GM21825 (cell line): ENCODE measurements at regions not wholly inside any gene's neighbourhood (a gene's known extent, or its start where the extent isn't known, plus 50 kb on each side); places are given as distances from the start of the nearest gene placed in this dataset.

ENCODE experiments used
- ATAC-seq: cut with Tn5 transposase; IDR thresholded peaks from one replicate; pipeline ENCODE4 v1.9.1; 2021; ENCODE audit warnings: mild to moderate bottlenecking, moderate library complexity; ENCODE audit not compliant: unreplicated experiment

DNA sequence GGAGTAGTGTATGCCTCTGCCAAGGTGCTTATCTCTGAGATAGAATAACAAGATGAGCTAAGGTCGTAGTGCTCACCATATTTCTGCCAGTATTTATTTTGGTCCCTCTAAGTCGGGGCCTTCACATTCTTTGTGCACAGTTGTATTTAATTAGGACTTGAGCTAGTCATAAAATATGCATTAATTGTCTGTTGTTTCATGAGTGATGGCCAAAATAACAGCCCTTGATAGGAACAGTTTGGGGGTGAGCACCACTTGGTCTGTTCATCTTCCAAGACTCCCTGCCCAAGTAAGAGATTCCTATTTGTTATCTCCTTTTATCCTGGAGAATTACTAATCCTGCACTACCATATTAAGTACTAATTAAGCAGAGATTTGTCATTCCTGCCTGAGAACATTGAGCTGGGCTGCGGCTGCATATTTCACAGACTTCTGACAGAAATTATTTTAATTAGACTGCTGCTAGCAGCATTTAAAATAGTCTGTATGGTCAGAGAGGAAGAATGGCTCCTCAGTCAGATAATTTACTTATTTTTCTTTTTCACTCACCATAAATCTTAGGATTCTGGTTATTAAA, 435.1 kb downstream of the MTX2 start:
- no peak for ATAC-seq

DNA sequence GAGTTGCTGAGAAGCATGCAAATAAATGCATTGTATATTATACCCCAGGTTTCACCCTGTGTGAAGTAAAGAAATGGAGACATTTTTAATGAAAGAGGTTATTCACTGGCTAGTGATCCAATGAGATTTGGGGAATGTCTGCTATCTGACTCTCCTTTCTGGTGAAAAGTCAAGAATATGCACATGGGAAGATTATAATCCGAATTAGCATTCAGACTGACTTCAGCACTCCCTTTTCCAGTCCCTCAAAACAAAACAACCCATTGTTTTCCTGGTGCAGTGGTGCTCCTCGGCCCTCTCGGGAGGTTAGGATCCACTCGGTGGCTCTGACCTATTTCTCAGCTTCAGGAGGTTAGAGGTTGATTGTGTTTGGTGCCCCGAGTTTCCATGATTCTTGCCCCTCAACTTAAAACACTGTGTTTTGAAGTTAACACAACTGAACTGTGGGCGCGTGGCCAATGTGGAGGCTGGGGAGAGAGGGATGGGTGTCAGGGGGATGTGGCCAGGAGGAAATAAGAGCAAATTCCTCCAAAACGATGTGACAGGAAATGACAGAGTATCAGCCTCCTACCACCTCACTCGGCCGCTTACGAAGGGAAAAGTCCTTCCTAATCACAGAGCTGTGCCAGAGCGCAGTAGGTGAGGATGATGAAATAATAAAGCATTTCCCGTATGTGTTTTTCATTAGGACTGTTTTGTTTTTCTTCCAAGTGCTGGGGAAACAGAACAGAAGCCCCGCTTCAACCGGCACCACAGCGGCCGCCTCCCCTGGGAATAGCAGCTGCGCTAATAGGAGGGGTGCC, 440.1 kb downstream of the MTX2 start:
- ATAC-seq: no peak

DNA sequence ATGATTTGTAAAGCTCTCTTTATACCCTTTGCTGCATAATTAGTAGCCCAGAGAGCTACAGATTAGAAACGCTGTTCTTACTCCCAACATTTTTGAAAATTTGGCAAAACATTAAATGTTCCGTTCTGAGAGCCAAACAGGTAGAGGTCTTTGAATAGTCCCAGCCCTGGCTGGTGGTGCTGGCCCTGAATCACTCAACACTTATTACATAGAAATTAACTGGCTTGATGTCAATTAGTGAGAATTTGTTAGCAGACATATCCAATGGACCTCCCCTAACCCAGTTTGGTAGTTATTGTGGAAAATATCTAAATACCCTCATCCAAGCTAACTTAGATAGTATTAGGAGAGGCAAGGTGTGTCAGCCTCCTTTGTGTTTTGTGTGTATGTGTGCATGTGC, 440.7 kb downstream of the MTX2 start:
- no peak for ATAC-seq

DNA sequence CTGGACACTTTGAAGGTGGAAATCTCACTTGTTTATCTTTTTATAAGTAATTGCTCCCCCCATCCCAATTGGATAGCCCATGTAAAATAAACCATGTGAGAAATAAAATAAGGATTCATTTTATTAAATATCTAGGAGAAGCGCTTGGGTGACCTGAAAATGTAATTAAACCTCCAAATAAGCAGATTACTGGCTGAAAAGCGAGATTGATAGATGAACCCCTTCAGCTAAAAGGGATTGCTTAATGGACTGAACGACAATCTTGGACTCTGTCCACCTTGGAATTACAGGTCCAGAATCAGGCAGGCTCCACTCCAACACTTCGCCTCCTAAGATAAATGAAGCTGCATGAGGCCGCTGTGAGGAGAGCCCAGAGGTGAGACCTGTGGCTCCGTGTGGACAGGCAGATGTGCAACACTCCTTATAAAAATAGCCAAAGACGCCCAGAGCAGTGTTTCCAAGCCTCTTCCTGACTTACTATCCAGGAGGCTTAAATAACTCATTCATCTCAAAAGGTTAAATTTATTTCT, 441.5 kb downstream of the MTX2 start:
- ATAC-seq: no peak

DNA sequence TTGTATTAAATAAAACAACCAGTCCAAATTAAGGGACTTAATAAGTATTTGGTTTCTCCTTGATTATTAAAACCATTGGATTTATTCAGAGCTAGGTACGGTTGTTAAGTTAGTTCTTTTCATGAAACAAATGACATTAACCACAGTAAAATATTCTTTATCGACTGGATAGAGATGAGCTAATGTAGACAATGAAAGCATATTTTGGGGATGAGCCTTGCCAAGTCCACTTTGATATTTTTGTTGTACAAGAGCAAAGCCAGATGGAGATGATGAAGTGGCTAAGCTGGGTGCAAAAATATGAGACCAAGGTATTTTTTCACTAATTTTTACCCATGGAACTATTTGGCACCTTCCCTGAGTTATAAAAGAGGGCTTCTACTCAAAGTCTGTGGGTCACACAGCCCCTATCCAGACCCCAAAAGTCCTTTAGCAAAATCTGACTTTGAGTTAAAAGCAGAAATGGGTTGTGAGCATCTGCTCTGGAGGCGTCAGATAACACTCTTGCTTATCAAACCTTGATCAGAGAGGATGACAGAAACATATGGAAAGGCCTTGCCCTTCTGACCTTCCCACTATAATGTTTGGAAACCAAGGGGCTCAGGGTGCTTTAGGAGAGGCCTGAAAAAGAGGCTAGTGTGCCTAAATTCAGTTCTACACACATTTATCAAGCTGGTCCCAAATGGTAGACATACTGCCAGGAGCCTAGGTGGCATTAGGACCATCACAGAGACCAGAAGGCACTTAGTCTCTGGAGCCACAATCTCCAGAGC, 456.8 kb downstream of the MTX2 start:
- no peak for ATAC-seq

DNA sequence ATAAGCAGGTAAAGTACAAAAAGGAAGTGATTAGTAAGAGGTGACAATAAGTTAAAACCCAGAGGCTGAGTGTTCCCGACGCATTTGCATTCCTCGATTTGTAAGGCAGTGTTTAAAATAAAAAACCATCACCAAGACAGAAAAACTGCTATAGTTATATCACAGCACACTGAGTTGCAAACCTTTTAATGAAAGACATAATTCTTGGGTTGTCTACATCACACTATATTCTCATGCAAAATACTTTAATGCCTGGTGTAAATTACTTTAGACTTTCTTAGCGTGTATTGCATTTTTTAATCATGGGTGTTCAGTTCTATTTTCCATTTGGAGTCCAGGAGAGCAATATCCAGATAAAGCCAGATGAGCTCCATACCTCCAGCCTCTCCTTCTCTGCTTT, 458.5 kb downstream of the MTX2 start:
- no peak for ATAC-seq

DNA sequence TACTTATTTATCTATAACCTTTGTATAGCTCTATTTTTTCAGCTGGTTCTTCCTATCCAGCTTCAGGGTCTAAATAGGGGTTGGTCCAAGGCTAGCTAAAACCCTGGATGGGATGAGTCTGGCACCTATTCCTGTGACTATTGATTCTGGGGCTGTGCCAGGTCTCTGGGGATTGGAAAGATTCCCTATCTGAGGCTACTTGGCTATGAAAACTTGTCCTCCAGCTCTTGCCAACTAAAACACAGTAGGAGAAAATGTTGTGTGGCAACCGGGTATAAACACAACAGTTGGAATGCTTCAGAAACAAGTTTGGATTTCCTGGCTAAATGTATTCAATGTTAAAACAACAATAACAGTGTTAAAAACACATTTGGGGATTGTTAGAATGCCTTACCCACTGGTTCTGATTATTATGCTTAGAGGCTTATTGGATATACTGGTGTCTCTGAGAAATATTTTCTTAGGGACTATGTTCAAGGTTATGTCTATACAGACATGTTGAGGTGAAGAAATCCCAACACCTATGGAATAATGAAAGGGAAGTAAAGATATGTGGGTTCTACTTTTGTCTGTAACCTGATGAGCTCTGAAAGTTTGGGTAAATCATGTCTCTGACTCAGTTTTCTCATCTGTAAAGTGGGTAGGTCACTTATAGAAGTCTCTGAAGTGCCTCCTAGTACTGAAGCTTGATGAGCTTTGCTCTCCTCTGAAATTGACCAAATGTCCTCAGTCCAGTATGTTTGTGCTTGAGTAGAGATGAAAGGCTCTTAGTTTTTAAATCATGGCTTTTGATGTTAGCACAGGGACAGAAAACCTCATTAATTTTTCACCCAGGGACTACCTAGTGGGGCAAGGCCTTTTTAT, 460.7 kb downstream of the MTX2 start:
- no peak for ATAC-seq

DNA sequence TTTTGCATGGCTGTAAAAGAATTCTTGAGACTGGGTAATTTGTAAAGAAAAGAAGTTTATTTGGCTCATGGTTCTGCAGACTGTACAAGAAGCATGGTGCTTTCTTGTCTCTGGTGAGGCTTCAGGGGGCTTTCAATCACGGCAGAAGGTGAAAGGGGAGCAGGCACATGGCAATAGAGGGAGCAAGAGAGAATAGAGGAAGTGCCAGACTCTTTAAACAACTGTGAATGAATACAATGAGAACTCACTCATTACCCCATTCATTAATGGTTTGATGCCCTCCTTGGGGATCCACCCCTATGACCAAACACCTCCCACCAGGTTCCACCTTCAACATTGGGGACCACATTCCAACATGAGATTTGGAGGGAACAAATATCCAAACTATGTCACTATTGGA, 463.5 kb downstream of the MTX2 start:
- no peak for ATAC-seq

DNA sequence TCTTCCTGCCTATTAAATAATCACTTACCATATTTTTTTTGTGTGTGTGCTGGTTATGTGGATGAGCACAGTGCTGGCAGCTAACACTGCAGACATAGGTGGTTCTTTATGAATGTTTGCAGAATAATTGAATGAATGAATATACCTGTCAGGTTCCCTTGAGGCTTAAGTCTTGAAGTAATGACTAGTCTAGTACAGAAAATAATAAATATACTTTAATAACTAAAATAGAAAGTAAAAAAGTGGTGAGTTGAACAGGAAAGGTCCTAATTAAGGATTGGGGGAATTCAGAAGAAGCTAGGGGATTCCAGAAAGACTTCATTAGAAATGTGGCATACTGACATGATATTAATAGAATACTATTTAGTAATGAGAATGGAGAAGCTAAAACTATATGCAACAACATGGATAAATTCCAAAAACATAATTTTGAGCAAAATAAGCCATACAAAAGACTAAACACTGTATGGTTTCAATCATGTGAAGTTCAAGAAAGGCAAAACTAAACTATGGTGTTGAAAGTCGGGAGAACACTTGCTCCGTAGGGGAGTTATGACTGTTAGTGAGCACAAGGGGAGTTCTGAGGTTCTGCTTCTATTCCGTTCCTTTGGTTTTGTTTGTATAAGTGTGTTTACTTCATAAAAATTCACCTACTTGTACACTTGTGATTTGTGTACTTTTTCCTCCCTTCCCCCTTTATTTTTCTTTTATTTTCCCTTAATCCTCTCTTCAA, 464.6 kb downstream of the MTX2 start:
- no peak for ATAC-seq

DNA sequence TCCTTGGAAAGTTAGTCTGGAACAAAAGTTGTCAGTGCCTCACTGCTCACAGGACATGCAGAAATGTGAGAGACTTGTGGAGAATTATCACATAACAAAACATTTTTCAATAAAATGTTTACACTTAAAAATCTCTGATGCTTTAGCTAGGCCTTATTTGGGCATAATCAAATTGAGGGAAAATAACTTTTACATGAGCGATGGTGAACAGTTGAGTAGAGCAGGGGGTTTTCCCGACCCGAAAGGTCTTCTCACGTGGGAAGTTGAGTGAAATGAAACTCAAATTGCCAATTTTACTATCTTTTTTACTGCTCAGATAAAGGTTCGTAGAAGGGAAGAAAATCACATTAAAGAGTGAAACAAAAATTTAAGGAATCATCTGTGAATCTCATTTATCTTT, 465.6 kb downstream of the MTX2 start:
- ATAC-seq: no peak

DNA sequence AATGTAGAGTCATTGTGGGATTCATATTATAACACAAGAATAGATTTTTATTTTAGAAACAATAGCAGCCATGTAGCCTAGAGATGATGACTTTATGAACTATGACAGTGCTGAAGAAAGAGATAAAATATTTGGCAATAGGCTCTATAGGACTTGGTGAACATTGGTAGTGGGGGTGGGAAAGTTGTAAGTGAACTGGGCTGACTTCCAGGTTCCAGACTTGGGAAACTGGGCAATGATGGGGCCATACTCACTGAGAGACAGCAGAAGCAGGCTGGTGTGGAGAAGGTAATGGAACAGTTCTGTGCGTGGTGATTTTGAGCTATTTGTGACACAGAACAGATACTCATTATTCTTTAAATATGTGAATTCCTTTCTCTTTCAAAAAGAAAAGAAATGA, 470.3 kb upstream of the HNRNPA3 start:
- no peak for ATAC-seq

DNA sequence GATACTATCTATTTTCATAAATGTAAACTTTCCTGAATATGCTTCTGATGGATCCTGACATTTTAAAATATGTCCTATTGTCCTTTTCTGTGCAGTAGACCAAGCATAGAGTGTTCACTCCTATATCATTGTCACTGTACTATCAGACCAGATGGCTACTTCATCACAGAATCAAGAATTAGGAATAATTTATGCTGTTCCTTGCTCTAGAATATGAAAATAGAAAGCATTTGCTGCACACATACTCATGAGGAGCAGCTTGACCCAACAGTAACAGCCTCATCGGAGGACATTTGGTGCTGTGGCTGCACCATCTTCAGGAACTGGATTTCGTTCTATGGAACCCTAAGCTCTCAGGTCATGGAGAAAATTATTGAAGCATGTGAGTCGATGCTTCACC, 468.9 kb upstream of the HNRNPA3 start:
- ATAC-seq: no peak

DNA sequence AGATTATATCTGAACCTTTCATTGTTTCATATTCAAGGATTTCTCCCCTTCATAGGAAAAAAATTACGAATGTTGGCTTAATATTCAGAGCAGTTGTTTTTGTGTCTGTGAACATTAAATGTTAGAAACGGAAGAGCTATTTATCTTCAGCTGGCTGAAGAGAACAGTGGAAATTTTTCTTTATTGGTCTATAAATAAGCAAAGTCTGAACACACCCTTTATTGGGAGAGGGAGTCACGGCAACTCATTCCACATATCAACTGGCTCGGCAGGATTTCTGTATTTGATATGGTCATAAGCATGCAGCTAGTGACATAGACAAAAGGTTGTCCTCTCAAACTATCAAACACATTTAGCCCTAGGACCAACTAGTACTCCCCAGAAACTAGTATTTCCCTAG, 468.4 kb upstream of the HNRNPA3 start:
- no peak for ATAC-seq

DNA sequence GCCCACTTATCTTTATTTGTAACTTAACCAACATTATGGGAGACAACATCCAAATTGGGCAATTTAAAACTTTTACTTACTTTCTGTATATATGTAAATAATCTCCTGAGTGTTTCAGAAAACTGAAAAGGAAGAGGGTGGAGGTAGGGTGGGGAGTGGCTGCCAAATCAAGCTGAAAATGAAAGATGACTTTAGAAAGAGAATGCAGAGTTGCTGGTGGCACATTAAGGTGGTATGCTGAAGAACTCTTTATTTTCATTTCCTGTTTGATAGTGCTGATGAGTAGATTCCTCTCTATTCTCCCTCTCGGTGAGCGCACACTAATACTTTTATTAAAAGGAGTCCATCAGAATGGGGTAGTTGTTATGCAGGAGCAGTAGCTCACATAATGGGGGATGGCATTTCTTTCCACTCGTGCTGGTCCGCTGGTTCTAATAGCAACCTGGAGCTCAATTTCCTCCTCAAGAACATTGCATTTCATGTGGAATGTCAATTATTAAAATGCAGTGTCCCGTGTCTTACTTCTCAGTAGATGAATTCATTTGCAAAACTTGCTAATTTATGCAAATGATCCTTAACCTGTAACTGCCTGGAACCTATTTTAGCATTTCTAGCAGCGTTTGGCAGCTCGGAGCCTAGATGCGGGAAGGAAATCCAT, 466.9 kb upstream of the HNRNPA3 start:
- peak; percentile 67 for ATAC-seq

DNA sequence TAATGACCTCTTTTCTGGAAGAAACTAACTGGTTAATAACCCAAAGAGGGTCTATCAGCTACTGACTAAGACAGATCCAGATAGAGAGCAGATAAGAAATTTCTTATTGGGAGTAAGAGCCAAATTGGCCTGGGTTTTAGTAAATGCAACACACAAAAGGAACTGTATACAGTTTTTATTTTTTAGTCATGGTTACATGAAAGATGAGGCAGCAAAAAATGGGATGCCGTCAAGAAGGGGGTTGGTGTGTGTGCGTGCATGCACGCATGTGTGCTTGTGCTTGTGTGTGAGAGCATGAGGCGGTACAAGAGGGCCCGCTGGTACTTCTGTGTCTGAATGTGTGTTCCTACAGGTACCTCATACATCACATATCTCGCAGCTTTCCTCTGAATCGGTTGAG, 466.2 kb upstream of the HNRNPA3 start:
- no peak for ATAC-seq

DNA sequence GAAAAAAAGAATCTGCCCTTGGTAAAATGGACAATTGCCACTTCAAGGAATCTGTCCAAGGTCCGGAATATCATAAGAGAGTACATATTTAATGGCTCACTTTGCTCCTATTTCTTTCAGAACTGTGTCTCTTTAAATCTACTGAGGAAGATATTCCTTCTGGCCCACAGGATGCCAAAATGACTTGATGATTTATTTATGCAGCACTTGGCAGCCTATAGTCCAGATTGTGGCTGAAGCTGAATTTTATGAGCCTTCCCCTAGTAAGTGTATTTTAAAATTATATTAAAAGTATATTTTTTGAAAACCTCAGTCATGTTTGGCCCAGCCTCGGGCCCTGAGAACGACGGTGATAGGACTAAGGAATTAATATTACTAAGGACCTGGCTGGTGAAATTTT, 465.1 kb upstream of the HNRNPA3 start:
- ATAC-seq: no peak

DNA sequence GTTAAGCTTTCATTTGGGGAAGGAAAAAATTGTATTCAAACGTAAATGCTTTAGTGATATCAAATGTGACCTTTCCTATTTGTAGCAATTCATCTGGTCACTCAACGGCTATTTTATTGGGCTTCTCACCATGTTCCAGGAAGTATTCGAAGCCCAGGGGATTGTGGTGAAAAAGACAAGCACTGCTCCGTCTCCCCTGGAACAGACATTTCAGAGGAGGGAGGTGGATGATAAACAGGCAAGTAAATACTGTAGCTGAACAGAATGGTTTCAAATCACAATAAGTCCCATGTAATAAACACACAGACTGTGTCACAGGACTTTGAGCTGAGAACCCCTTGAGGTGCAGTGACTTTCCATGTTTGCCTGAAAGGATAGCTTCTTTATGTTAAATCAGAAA, 464.7 kb upstream of the HNRNPA3 start:
- no peak for ATAC-seq

DNA sequence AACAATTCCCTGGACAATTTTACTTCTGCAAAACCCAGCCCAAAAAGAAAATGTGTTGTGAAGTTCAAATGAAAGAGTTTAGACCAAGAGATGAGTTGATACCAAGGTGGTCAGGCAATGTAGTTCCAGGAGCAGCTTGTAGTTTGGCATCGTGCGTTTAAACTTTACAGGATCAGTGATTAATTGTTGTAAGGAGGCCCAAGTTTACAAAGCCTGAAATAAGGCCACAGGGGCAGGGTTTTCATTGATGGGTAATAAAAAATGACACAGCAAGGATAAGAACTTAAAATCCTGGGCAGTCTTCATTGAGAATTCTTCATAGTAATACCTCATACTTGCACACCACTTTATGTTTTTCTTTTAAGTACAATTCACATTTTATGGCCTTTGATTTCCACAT, 463.9 kb upstream of the HNRNPA3 start:
- no peak for ATAC-seq

DNA sequence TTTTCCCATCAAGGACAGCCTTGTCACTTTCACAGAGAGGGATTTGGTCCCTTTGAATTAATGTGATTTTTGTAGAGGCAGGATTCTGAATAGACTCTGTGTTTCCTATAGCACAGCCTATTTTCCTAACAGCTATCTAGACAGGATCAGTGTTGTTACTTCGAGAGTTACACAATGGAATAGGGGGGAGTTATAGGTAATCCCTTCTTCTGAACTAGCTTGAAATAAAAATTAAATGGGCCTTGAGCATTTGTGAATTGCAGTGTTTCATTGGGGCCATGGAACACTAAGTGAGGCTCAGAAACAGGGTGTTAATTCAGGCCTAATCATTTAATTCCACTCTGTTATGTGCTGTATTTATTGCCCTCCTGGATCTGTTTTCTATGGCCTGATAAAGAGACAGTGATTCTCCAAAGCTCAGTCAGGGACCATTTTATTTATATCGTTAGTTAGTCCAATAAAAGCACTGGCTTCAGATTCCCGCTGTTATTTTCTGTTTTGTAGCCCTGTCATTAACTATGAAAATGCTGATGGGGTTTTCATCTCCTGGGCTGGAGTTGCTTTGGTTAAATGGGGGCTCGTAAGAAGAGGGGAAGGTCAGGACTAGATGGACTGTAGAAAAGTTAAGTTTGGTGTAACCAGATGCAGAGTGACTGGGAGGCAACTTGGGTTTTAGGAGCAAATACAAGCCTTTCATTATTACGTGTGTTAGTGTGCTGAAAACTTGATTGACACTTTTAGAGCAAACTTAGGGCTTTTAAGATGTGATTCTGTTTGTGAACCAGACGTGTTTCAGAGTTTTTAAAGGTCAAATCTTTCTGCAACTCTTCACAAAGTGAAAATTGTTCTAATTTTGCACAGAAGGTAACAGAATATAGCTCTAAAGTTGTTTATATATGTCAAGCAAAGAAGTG, 461.0 kb upstream of the HNRNPA3 start:
- no peak for ATAC-seq
